GM18517 (cell line): ENCODE measurements at regions not wholly inside any gene's neighbourhood (a gene's known extent, or its start where the extent isn't known, plus 50 kb on each side); places are given as distances from the start of the nearest gene placed in this dataset.

ENCODE experiments used
- ATAC-seq: cut with Tn5 transposase; IDR thresholded peaks from one replicate; pipeline ENCODE4 v1.9.1; 2021; ENCODE audit warnings: mild to moderate bottlenecking, moderate library complexity; ENCODE audit not compliant: unreplicated experiment

DNA sequence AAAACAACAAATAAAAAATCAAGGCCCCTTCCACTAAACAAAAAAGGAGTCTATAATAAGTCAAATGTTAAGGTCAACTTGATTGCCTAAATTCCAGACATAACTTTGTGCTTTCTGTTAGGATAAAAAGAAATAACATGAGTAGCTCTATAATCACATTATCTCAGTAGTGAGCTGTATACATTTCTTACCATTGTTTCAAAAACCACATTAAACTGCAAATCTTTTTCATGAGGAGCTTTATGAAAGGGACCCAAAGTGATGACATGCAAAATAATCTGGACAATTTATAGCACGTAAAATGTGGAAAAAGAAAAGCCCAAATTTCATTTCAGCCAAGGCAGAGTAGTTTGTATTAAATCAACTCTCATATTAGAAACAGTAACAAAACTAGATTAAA, 269.2 kb downstream of the KLF12 start:
- ATAC-seq = no peak

DNA sequence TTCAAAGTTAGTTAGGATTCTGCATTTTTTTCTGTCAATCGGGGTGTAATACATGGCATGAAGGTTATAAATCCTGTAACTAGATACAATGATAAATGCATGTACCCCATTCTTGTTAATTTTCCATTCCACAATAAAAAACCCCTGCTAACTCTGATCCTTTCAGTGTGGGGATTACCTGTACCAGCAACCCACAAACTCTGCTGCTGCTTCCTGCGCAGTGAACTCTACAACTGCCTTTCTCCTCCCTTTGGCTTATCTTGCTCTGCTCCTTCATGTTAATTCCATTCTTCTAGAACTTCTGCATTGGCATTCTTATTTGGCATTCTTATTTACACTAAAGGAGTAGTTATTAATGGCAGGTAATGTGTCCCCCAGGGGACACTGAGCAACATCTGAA, 273.1 kb downstream of the KLF12 start:
- ATAC-seq = no peak

DNA sequence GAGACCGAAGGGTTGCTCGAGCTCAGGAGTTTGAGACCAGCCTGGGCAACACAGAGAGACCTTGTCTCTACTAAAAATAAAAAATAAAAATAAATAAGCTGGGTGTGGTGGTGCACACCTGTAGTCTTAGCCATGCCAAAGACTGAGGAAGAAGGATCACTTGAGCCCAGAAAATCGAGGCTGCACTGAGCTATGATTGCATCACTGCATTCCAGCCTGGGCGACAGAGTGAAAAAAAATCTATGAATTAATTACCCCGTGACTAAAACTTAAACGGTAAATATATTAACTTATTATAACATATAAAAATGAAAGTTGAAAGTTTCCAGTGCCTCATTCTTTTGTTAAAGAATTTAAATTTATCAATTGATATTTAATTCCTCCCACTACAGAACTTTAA, 273.7 kb downstream of the KLF12 start:
- ATAC-seq = no peak

DNA sequence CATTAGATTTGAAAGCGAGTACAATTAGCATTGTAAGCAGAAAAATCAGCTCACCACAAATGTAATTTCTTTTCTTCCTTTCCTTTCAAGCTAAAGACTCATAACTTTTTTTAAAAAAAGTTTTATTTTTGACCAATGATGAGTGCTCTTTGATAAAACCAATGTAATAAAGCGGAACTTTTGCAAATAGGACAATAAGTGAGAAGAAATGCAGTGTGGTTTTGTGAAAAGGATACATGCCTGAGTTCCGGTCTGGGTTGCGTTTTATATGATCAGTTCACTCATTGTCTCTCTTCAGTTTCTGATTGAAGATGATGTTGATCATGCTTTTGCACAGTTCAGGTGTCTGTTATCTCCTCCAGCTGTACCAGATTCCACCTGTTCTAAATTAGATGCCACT, 274.4 kb downstream of the KLF12 start:
- no peak for ATAC-seq

DNA sequence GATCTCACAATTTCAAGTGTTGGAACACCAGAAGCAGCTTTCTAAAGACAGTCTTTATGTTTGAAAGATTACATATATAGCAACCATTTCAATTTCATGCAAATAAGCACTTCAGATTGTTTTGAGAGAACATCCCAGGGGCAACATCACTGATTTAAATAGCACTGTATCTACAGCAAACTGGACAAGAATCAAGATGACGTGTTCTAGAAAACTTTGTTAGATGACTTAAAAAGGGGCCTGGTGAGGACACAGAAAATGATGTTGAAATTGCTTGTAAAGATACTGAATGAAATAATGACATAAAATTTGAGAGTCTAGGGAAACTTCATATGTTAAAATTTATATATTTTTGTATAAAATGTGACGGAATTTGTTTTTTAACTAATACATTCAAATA, 277.1 kb downstream of the KLF12 start:
- ATAC-seq = no peak

DNA sequence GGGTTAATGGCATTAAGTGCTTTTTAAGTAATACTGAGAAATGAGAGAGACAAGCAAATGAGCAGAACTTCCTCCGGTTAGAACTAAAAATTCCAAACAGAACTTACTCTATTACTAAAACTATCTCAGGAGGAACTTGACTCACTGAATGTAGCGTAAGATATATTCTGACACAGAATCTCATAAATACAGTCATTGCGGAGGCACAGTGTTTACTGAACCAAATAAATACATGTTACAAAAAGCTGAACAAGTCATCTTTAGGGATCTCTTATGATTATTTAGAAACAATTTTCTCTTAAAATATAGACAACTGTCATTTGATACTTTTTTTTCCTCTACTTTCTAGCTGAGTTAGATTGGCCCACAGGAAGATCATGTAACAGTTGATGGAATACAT, 283.1 kb downstream of the KLF12 start:
- no peak for ATAC-seq

DNA sequence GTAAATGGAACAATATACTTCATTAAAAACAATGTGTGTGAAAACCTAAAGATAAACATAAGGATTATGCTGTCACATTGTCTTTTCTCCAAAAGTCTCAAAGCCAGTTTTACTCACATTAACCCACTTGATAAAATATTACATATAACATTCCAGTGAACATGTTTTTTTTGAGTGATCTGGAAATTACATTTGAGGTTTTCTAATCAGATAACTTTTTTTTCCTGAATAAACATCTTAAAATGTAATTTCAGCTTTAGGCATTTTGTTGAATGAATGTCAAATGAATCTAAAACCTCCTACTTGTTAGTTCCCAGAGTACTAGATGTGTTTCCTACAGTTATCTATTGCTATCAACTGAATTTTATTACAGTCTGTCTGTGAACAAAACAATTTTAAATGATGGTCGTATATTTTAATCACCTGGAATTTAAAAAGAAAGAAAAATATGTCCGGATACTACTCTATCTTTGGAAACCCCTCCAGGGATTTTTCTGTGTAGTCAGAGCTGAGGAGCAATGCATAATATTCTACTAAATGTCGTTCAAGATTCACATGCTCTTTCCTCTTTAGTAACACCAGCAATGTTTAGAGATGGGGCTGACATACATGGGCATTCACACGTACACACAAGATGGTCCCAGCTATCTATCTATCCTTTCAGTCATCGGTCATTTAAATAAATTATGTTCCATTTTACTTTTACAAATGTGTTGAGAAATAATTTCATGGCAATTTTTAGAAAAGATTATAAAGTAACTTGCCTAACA, 283.9 kb downstream of the KLF12 start:
- ATAC-seq = no peak

DNA sequence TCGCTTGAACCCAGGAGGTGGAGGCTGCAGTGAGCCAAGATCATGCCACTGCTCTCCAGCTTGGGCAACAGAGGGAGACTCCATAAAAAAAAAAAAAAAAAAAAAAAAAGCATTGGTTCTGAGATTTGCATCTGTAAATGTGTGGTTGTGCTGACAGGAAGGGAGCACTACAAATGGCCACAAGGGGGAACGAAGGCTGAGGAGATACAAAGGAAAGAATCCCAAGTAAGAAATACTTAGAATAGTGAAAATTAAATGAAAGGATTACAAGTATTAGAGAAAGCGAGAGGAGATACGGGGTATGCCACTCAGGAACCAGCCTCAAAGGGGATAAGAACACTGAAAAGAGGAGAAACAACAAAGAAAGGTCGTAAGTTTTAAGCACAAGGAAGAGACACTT, 284.9 kb downstream of the KLF12 start:
- no peak for ATAC-seq

DNA sequence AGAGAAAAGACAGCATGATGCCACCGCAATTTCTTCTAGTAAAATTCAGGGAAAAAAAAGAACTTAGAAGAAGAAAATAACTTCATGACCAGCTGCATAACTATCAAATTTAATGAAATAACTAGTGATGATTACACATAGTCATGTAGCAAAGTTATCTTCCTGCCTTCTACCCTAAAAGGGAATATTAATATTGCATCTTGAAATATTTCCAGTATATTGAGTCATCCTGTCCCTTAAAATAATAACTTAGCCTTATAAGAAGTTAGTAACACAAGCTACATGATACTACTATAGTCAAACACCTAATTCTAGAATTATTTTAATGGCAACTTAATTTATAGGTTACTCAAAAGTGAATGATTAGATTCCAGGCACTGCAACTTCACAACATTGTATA, 289.2 kb downstream of the KLF12 start:
- ATAC-seq = no peak

DNA sequence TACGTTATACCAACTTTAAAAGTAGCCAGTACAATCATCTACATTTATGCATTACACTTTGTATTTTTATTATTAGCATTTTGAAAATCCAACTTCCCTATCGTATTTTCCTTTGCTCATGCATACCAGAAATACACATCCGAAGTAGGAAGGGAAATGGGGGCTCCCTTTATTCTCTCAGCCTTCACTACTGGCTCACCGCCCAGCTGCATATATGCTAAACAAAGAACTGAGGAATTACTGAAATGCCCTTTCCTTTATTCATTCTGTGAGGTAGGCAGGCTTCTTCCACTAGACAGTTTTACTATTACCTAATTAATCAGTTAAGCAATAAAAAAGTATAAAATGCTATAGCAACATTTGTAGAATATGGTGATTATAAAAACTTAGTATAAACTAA, 291.6 kb downstream of the KLF12 start:
- no peak for ATAC-seq

DNA sequence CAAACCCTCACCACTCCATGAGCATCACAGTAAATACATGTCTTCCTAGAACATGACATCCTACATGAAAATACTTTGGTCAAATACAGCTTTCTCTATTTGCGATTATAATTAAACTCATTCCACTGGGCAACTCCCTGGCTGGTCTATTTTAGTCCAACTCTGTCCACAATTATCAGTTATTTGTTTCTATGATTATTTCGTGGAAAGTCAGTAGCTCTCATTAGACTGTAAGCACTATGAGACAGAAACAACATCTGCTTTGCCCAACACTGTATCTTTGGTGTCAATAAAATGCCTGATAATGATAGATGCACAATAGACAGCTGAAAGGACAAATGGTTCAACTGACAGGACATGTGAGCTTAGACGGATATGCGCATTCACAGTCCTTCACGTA, 292.0 kb downstream of the KLF12 start:
- ATAC-seq = no peak

DNA sequence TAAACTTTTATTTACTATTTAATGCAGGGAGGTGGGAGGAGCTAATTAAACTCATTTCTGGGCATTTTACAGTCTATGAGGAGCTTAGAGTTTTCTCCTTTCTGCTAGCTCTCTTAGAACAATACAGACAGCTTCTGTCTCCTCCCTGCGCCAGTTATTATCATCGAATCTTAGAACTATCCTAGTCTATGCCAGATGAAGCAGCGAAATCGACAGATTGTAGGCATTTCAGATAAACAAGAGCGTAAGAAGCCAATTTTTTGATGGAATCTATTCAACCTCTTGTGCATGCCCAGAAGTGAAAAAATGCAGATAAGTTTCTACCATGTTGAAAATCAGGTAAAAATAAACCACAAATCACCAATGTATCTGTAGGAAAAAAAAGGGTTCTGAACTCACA, 297.1 kb downstream of the KLF12 start:
- no peak for ATAC-seq

DNA sequence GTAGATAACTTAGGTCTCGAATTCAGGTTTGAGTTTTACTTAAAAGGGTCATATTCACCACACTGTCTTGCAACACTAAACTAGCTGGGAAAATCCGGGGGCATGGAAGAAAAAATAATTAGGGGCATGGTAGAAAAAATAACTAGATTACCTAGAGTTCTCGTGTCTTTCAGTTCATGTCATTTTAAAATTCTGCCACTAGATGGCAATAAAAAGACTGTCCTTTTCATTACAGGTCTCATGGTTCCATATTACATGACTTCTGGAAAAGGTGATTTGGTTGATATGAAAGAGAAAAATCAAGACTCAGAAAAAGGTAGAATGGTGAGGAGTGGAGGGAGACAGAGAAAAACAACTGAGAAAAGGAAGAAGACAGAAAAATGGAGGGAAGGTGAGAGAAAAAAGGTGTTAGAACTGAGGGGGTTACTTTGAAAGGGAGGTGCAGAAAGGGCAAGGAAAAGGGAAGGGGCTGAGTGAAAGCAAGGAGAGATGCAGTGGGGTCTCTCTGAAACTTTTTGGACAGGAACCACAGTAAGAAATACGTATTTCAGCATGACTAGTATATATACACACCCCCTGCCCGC, 299.0 kb downstream of the KLF12 start:
- ATAC-seq = peak; percentile 65

DNA sequence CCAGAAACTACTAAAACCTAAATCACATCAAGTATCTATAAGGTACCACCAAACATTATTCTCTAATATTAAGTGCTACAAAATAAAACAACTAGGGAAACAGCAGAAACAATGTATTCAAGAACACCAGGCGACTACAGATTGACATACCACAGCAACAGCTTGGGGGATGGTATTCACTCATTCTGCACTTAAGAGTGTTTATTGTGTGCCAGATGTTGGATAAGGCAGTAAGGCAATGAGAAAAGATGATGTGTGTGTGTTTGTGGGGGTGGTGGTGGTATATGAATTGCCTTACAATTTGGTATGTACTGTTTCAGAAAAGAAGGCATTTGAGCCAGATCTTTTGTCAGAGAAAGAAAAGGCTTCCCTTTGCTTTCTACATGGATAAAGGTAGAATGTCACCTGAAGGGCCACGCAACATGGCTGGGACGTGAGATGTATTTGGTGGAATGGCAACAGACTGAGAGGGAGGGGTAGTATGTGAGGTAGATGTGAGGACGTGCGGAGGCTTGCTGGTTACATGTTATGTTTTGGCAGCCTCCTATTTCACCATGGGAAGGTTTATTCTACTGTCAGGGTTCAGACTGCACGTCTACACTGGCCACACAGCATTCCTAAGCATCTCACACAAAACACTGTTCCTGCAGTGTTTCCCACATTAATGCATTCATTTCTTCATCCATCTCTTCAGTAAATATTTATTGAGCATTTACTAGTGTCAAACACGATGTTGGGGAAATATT, 300.7 kb downstream of the KLF12 start:
- ATAC-seq = no peak

DNA sequence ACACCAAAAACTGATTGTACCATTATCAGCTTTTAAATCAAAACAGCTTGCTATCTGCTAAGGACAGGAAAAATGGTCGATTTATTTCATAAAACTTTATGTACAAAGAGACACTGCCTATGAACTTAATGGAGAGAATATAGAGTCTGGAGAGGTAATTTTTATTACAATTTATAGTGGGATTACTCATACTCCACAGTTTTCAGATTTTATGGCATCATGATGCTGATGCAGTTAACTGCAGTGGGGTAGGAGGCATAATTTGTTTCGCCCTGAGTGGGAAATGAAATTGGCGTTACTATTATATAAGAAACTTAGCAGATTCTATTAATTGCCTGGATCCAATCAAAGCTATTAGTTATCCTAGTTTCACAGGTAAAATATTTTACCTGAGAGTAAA, 301.4 kb downstream of the KLF12 start:
- no peak for ATAC-seq

DNA sequence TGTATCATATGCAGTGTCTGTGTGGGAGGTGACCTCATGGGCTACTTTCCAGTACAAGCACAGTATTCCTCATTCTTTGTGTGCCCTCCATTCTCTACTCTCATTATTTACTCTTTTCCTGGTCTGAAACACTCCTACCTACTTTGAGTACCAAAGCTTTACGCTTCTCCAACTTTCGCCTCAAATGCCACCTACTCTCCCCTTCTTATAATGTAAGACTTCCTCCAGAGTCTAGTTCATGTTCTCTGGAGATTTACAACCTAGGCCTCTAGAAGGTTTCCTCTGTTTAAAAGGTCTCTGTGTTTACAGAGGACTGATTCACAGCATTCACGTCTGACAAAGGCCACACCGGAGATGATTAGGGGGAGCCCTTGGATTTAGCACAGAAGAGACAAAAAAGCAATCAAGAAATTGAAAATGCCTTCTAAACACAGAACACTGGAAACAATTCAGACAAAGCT, 302.0 kb downstream of the KLF12 start:
- no peak for ATAC-seq

DNA sequence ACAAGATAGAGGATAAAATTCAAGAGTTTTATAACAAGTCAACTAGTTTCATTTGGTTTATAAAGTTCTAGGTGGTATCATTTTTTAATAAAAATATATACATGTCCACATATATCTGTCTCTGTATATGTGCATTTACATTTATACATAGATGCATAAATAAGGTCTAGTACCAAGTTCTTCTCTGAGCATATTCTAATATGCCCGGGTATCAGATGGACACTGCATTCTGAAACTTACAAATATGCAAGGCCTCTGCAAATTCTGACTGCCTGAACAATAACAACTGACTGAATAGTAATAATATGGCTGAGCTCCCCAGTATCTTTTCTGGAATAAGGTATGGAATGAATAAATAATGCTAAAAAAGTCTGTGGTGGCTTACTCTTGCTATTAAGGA, 304.8 kb downstream of the KLF12 start:
- ATAC-seq = no peak

DNA sequence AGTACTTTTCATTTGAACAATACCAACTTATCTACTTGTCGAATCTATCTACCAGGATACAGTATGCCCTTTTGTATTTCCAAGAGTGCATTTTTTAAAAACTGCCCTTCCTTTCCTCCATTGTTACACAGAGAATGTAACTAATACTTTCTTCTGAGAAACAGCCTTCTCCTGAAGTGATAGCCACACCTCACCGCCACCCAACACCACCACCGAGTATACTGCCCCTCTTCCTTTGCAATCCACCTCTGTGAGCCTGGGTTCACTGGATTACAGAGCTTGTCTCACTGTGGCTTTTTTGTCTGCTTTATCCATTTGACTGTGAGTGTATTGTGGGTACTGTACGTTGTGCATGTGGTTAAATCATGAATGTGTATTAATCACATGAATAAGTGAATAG, 305.4 kb downstream of the KLF12 start:
- ATAC-seq = no peak

DNA sequence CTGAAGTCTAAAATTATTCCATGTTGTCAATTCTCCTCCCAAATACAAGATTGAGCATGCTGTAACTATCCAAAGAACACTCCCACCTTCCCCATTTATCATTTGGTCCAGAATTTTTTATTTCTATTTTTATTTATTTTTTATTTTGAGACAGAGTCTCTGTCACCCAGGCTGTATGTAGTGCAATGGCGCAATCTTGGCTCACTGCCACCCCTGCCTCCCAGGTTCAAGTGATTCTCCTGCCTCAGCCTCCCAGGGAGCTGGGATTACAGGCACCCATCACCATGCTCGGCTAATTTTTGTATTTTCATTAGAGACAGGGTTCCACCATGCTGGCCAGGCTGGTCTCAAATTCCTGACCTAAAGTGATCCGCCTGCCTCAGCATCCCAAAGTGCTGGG, 306.8 kb downstream of the KLF12 start:
- ATAC-seq = no peak

DNA sequence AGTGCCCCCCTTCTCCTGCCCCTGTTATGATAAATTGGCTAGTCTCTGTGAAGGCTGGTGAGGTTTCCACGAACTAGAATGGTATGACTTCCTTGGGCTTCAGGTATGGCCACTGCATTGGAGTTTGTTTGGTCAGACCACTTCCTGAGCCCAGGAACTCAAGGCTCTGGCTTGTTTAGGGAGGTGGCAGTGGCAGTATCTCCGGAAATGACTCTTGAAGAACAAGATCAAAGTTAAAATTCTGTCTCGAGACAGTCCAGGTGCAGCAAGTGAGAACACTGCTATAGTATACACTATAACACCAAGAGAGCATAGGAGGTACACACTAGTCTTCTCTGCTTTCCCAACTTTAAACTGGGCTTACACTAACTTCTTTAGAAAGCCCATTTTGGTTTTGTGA, 309.1 kb downstream of the KLF12 start:
- no peak for ATAC-seq

DNA sequence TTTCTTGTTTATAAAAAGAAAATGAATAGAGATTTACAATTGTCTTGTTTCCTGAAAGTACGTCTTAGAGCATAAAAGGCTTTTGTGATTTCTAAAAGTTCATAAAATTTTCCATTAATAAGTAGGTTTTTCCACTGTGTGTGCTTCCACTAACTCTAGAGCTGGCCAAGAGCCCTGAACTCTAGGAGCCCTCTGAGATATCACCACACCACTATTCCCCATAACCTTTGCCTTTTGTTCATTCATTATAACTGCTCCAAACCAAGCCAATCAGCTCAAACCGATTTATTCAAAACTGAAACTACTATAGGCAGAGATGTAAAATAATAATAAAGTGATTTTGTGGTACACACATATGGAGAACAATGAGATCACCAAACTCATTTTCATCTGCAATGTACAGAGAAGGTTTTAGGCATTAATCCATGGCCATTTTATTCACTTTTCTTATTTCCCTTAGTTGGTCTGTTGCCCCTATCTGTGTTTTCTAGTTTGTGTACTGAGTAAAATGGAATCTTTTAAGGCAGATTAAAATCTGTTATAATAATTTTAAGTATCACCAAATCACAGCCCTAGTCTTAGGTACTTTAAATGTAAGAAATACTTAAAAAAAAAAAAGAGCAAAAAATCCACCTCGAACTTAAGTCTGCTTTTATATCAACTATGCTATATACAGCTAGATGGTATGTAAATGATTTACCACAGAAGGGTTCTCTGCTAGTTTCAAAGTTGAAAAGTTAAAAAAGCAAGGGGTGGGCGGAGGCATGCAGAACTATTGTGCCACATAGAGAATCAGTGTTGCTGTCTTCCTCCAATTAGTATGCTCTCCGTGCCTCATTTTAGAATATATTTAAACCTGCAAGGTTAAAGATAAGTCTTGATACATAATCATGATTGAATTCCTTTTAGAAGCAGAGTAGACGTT, 311.3 kb downstream of the KLF12 start:
- ATAC-seq = peak; percentile 66
